Nephron progenitor cell (in vitro differentiated cells): ENCODE measurements at regions not wholly inside any gene's neighbourhood (a gene's known extent, or its start where the extent isn't known, plus 50 kb on each side); places are given as distances from the start of the nearest gene placed in this dataset.

ENCODE experiments used
- DNase-seq: peaks from one replicate; pipeline ENCODE4 v3.0.0; 2021
- H3K27ac Mint-ChIP-seq: 2 replicates; pipeline ENCODE4 v1.8.0; 2021; ENCODE audit warnings: mild to moderate bottlenecking, moderate library complexity, mixed read lengths
- H3K27me3 Mint-ChIP-seq: 2 replicates; pipeline ENCODE4 v1.8.0; 2021; ENCODE audit warnings: mild to moderate bottlenecking, low read depth, mixed read lengths; ENCODE audit not compliant: poor library complexity
- H3K36me3 Mint-ChIP-seq: 2 replicates; pipeline ENCODE4 v1.8.0; 2021; ENCODE audit warnings: low read depth, mixed read lengths
- H3K4me1 Mint-ChIP-seq: 2 replicates; pipeline ENCODE4 v1.8.0; 2021; ENCODE audit warnings: mixed read lengths
- H3K4me3 Mint-ChIP-seq: 2 replicates; pipeline ENCODE4 v1.8.0; 2021; ENCODE audit warnings: mild to moderate bottlenecking, moderate library complexity, mixed read lengths
- H3K9me3 Mint-ChIP-seq: 2 replicates; pipeline ENCODE4 v1.8.0; 2021; ENCODE audit warnings: mild to moderate bottlenecking, moderate library complexity, mixed read lengths
- TF ChIP-seq, protein P1 (sequence below): fragments of 200-600 bp; sonication (generic); IDR thresholded peaks from 2 replicates; pipeline ENCODE4 v1.5.0; 2021; ENCODE audit warnings: antibody characterized with exemption

DNA sequence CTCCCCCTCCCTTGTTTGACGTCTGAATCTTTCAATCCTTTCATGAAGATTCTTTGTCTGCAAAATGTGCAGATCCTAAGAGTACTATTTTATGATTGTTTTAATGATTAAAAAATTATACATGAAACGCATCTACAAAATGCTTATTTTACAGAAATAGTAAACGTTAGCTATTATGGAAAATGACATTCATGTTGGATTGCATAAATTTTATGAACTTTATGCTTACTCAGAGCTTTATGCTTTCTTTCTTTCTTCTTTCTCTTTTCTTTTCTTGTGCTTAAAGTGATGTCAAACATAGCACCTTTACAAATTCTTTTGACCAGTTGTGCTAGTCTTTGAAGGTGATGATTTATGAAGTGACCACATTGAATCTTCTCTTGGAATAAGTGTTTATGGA lies 805.4 kb downstream of the ADCYAP1 start:
- H3K9me3 Mint-ChIP-seq: no peaks in the 10 kb centered on the region
- H3K27ac Mint-ChIP-seq: no peak overlapping the region
- H3K4me3 Mint-ChIP-seq: no peak overlapping the region
- no peak for DNase-seq
- TF ChIP-seq, protein P1, sequence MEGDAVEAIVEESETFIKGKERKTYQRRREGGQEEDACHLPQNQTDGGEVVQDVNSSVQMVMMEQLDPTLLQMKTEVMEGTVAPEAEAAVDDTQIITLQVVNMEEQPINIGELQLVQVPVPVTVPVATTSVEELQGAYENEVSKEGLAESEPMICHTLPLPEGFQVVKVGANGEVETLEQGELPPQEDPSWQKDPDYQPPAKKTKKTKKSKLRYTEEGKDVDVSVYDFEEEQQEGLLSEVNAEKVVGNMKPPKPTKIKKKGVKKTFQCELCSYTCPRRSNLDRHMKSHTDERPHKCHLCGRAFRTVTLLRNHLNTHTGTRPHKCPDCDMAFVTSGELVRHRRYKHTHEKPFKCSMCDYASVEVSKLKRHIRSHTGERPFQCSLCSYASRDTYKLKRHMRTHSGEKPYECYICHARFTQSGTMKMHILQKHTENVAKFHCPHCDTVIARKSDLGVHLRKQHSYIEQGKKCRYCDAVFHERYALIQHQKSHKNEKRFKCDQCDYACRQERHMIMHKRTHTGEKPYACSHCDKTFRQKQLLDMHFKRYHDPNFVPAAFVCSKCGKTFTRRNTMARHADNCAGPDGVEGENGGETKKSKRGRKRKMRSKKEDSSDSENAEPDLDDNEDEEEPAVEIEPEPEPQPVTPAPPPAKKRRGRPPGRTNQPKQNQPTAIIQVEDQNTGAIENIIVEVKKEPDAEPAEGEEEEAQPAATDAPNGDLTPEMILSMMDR: no peak
- H3K36me3 Mint-ChIP-seq: no peaks in the 10 kb centered on the region
- H3K27me3 Mint-ChIP-seq: no peaks in the 10 kb centered on the region
- no peaks in the 10 kb centered on the region for H3K4me1 Mint-ChIP-seq

DNA sequence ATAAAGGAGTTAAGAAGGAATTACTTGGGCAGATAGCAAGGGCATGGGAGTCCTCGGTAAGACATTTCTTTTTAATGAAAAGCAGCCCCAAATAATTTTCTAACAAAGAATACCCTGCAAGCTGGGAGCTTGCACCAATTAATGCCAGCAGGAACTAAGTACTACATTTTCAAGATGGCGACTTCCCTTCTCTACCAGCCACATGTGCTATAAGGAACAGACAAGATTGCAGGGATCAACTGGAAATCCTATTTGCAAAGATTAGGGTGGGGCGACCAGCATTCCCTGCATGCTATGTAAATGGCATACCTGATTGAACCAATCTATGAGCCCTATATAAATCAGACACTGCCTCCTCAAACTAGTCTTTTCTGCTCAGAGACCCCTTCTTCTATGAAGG lies 827.5 kb downstream of the ADCYAP1 start:
- Mint-ChIP-seq H3K27me3 (no peaks in the 10 kb centered on the region), H3K4me1 (no peaks in the 10 kb centered on the region), H3K36me3 (no peaks in the 10 kb centered on the region), H3K9me3 (no peaks in the 10 kb centered on the region), H3K4me3 (no peak overlapping the region), H3K27ac (no peak overlapping the region)
- no peak for DNase-seq
- TF ChIP-seq, protein P1: no peak

DNA sequence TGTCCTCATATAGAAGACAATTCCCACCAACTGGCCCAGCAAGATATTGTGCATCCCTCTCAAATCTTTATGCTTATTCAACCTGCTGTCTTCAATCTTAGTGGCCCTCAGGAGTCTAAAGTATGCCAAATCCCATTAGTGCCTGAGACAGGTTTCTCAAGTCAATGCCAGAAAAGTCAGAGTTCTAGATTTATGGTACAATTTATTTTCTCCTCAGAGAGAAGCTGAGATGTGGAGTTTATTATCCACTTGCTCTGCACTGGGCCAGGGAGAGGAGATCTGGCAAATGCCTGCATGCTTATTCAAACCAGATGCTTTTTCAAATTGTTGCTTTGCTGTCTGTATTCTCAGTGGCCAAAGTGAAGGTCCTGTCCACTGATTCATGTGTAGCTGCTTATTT lies 825.2 kb downstream of the METTL4 start:
- TF ChIP-seq, protein P1: no peak
- no peak for DNase-seq
- Mint-ChIP-seq H3K4me3 (no peak overlapping the region), H3K4me1 (no peaks in the 10 kb centered on the region), H3K36me3 (no peaks in the 10 kb centered on the region), H3K27me3 (peaks cover 17% of the 10 kb centered on the region), H3K9me3 (peaks cover 5% of the 10 kb centered on the region), H3K27ac (no peak overlapping the region)

- no peak overlapping the region for H3K27ac Mint-ChIP-seq
- no peak overlapping the region for H3K4me3 Mint-ChIP-seq
- no peak for DNase-seq
- TF ChIP-seq, protein P1: no peak
- H3K27me3 Mint-ChIP-seq: no peaks in the 10 kb centered on the region
- H3K9me3 Mint-ChIP-seq: peaks cover 5% of the 10 kb centered on the region
- no peaks in the 10 kb centered on the region for H3K4me1 Mint-ChIP-seq
- no peaks in the 10 kb centered on the region for H3K36me3 Mint-ChIP-seq
Observed at GRCh38 chr18:1751249-1751648, 820.1 kb downstream of the METTL4 start.

DNA sequence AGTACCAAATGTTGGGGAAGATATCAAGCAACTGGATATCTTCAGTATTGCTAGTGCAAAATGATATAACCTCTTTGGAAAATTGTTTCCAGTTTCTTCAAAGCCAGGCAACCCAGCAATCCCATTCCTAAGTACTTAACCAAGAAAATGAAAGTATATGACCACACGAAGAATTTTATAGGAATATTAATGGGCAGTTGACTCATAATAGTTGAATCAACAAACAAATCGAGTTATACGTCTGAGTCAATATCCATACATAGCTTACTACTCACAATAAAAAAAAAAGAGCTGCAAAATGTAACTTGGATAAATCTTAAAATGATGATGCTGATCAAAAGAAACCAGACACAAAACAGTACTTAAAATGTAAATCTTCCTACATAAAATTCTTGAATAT lies 810.4 kb downstream of the METTL4 start:
- Mint-ChIP-seq H3K27me3 (peaks cover 9% of the 10 kb centered on the region), H3K4me1 (no peaks in the 10 kb centered on the region)

GRCh38 chr18:1774261-1774660 lies 797.0 kb downstream of the METTL4 start:
- Mint-ChIP-seq H3K27ac (no peak overlapping the region), H3K4me3 (no peak overlapping the region), H3K27me3 (peaks cover 7% of the 10 kb centered on the region), H3K9me3 (peaks cover 8% of the 10 kb centered on the region), H3K36me3 (no peaks in the 10 kb centered on the region), H3K4me1 (no peaks in the 10 kb centered on the region)
- TF ChIP-seq, protein P1: no peak
- DNase-seq: no peak

More for the DNA sequence above, 810.4 kb downstream of the METTL4 start:
- Mint-ChIP-seq H3K9me3 (peaks cover 4% of the 10 kb centered on the region), H3K27ac (no peak overlapping the region), H3K36me3 (no peaks in the 10 kb centered on the region), H3K4me3 (no peak overlapping the region)
- TF ChIP-seq, protein P1: no peak
- no peak for DNase-seq
